Hematopoietic multipotent progenitor cell treated with erythropoietin and hydrocortisone succinate and interleukin-3 and kit ligand, for 15 days (in vitro differentiated cells): ENCODE measurements at regions not wholly inside any gene's neighbourhood (a gene's known extent, or its start where the extent isn't known, plus 50 kb on each side); places are given as distances from the start of the nearest gene placed in this dataset.
"Not testable (repeated sequence)": the region's sequence is repeated elsewhere in the genome, so short reads cannot be mapped to it uniquely, and the experiment has no call there.

Experiments used
- DNase-seq: peaks from one replicate; pipeline ENCODE4 v3.0.0-alpha.2; 2015; ENCODE audit warnings: low spot score

DNA sequence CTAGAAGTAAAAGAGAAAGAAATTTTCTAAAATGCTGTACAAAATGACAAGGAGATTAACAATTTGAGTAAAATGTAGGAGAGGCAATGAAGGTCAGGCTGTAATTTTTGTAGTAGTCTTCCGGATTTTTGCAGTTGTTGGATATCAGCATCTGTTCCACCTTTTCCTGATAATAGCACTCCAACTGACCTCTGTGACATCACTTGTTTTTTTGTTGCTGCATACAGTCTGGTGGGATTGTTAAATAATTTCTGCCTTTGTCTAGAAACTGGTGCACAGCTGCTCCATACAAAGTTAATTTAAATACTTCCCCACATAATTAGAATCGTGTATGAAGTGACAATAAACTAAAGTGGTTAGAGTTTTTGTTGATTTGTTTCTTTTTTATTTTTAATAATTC lies 731.4 kb downstream of the PLOD2 start:
- DNase-seq, result no peak

DNA sequence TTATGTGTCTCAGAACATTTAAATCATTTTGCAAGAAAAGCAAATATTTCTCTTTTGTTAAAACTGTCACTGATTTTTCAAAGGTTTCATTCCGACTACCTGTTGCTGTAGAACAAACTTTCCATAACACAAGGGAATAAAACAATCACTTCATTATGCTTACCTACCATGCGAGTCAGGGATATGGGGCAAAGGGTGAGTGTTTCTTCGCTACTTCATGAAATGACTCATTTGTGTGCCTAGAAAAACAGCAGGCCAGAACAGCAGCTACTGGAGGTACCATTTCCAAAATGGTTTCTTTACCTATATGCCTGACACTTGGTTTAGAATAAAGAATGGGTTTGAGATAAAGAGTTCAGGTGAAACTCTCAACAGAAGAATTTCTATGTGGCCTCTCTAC lies 712.5 kb downstream of the PLOD2 start:
- DNase-seq, result no peak

DNA sequence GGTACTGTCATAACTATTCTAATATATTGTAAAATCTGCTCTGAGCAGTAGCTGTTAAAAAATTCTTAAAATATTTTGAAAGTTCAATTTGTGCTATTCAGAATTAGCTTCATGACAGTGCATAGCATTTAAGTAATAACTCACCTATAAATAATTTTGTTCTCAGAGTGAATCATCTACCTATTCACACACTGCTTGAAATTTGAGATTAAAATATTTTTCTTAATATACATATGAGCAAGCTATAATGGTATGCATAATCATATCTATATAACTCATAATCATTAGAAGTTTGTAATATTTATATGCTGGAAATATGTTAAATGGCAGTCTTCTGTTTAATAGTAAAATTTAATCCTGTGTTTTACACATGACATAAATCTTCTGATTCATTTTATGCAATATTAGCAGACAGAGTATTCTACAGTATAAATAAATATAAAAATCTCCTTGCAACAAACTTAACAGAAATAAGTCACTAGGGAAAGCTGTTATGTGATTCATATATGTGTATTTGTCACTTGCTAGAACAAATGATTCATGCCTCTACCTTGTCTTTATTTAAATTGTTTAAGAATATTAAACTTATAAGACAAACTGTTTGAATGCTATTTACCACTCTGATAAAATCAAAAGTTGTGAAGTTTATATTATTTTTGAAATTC lies 710.8 kb downstream of the PLOD2 start:
- DNase-seq, result no peak

DNA sequence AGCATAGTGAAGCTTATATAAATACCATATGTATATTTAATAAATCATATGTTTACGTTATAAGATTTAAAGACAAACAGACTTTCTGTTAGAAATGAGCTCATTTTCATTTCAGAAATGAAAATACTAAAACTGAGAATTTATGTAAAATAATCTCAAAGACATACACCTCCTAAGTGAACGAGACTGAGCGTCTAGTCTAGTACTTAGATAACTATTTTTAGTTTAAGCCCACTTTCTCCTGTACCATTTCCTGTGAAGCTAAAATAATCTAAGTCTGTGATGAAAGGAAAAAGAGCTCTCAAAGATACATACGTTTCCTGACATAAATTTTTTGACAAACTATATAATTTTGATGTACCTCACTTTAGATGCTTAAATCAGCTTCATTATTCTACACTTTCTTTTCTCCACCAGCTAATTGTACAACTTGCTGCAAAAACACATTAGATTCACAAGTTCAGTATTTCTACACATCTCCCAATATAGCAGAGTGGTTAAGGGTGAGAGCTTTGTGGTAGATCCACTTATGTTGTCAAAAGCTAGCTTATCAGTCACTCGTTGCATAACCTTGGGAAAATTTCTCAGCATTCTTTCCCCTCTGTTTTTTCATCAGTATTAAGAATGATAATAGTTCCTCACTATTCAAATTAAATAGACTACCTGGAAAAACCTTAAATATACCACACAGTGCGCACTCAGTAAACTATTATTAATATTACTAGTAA lies 703.0 kb downstream of the PLOD2 start:
- DNase-seq, result no peak

DNA sequence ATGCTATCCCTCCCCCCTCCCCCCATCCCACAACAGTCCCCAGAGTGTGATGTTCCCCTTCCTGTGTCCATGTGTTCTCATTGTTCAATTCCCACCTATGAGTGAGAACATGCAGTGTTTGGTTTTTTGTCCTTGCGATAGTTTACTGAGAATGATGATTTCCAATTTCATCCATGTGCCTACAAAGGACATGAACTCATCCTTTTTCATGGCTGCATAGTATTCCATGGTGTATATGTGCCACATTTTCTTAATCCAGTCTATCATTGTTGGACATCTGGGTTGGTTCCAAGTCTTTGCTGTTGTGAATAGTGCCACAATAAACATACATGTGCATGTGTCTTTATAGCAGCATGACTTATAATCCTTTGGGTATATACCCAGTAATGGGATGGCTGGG lies 701.3 kb downstream of the PLOD2 start:
- DNase-seq, result not testable (repeated sequence)

DNA sequence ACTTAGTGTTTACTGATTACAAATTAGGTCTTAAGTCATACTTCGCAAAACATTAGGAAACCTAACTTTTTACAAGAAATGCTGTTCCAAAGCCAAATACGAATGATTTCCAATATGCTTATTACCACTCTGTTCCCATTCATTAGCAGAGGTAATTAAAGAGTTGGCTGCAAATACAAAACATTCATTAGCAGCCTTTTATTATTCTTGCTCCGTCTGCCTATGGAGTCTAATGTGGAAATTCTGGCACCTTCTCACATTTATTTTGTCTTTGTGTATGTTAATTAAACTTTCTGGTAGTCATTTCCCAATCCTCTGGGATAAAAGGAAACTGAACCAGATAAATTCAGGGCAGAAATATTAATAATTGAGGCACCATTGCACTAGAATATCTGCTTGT lies 689.0 kb downstream of the PLOD2 start:
- no peak for DNase-seq

DNA sequence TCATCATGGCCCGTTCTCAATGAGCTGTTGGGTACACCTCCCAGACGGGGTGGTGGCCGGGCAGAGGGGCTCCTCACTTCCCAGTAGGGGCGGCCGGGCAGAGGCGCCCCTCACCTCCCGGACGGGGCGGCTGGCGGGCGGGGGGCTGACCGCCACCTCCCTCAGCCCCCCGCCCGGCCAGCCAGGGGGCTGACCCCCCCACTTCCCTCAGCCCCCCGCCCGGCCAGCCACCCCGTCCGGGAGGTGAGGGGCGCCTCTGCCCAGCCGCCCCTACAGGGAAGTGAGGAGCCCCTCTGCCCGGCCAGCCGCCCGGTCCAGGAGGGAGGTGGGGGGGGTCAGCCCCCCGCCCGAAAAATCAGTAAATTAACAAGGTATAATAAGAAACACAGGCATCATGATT lies 678.2 kb downstream of the PLOD2 start:
- not testable (repeated sequence) for DNase-seq

DNA sequence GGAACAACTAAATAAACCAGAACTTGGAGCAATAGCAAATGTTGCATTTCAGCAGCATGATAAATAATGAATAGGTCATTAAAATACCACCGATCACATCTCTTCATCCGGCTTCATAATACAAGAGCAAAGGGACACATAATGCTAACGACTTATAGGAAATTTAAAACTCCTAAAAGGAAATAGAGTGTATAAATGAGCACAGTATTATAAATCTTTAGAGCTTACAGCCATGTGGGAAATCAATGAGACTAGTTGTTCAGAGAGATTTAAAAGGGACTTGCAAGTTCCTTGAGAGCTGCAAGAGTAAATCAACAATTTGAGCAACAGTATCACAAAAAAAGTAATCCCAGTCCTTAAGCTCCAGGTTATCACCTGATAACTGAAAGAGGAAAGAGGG lies 677.0 kb downstream of the PLOD2 start:
- no peak for DNase-seq

DNA sequence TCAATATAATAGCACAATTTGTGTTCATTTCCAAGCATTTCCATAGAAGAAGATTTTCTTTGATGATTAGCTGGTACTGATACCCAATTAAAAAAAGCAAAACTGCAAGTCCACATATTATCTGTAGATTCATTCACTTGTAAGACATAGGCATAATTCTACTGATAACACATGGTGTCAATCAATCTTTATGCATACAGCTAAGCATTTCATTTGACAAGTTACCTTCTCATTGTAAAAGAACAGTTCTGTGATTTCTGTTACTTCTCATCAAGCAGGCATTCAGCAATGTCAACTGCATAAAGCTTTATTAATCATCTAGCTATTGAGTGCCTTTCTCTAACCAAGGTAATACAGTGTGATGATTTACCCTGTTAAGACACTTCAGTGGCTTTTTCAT lies 672.0 kb downstream of the PLOD2 start:
- no peak for DNase-seq

DNA sequence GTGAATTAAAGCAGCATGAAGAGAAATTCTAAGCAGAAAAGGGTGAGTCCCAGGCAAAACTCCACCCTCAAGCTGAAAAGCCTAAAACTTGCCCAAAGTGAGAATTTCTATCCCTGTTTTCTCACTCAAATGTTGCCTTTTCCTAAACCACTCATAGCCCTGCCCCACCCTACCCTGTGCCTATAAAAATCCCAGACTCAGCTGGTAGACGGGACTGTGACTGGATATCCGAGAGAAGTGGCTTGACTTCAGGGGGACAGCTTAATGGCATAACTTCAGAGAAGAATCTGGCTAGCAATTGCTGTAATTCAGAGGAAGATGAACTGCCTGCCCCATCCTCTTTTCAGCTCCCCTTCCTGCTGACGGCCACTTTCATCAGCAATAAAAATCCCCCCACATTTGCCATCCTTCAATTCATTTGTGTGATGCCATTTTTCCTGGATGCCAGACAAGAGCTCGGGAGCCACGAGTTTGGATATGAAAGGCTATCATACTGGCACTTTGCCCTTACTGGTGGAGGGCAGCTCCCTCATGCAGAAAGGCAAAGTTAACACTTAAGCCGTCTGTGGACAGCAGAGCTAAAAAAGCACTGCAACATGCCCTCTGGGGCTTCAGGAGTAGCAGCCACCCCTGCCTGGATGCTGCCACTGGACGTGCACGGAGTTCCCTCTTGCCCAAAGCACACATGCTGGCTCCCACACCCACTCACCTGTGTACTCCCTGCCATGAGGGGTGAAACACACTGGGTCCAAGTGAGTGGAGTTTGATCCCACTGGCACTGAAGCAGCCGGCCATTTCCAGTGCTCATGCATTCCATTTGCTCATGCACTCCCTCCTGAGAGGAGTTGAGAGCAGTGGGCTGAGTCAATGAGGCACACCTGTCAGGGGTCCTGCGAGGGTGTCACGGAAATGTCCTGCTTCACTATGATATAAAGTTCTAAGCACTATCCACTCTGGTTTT lies 670.6 kb downstream of the PLOD2 start:
- DNase-seq, result no peak

DNA sequence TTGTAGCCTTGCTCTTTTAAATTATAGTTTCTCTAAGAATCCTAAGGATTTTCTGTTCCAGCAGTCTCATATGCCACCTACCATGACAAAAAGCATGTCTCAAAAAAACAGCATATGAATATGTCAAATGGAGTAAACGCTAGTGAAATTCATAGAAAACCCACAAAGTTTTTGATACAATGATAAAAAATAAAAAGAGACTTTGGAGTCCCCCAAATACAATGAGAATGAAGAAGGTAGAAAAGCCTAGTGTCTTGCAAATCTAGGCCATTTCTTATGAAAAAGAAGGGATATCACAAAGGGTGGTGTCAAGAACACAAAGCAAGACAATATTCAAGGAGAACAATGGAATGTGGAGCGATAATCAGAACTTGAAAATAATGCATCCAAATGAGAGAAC lies 668.5 kb downstream of the PLOD2 start:
- no peak for DNase-seq

DNA sequence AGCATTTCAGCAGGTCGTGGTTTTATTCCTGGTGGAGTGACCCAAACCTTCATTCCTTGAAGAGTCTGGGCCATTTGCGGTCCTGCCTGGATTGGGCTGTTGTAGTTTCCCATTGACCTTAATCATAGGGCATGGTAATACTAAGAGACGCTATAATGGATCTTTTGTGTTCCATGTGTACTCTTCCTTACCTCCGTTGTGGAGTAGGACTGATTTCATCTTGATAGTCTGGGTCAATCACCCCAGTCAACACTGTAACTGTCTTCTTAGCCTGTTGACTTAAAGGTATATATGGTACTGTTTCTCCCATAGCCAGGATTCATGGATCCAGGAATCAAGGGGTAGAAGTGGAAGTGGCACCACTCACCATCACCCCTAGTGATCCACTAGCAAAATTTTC lies 643.6 kb downstream of the PLOD2 start:
- not testable (repeated sequence) for DNase-seq

DNA sequence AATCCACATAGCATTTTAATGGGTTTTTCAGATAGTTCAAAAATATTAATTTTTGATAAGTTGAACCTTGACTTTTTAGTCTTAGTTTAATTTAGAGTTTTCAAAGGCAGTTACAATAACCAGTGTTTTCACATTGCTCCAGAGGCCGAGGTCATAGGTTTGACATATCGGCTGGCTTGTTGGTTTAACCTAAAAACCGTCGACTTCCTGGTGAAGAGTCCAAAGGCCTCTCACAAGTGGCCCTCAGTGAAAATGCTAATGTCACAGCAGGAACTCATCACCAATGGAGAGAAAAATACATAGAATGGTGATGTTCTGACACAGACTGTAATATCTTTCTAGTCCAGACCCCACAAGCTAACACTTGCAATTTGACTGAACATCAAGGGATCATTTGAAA lies 642.3 kb downstream of the PLOD2 start:
- DNase-seq, result no peak

DNA sequence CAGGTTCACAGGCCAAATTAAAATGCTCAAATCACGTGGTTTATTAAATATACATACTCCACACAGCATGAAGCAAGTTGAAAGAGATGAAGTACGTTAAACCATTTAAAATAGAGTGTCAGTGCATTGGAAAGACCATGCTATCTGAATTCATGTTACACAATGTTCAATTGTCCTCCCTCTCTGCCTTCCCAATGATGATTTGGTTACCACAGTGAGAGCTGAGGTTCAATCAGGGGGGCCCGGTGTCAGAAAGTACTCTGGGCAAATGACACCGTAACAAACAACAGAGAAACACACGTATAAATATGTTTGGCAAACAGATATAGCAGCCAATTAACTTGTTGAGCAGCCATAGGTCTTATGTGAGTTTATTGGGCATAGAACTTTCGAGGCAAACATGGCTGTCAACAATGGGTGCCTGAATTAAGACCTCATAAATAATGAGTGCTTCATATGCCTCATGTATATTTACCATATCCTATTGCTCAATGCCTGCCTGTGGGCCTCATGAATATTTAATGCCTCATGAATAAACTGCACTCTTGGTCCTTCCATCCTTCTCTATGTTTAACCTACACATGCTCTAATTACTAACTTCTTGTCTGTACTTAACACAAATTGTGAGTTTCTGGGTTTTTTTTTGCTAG lies 641.5 kb downstream of the PLOD2 start:
- no peak for DNase-seq

DNA sequence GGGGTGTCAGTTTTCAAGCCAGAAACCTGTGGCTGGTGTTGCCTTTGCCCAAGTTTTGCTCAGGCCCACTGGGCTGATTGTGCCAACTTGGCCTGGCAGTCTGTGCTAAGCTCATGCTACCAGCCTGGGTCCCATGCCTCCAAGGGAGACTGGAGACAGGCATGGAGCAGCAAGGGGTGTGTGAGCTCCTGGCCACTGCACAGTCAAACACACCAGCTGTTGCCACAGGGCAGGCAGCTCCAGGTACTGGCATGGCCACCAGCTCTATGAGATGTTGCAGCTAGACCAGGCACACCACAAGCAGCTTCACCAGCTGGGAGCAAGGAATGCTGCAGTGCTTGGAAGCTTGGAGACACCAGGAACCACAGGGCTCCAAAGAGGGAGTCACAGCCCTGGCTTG lies 638.8 kb downstream of the PLOD2 start:
- no peak for DNase-seq

DNA sequence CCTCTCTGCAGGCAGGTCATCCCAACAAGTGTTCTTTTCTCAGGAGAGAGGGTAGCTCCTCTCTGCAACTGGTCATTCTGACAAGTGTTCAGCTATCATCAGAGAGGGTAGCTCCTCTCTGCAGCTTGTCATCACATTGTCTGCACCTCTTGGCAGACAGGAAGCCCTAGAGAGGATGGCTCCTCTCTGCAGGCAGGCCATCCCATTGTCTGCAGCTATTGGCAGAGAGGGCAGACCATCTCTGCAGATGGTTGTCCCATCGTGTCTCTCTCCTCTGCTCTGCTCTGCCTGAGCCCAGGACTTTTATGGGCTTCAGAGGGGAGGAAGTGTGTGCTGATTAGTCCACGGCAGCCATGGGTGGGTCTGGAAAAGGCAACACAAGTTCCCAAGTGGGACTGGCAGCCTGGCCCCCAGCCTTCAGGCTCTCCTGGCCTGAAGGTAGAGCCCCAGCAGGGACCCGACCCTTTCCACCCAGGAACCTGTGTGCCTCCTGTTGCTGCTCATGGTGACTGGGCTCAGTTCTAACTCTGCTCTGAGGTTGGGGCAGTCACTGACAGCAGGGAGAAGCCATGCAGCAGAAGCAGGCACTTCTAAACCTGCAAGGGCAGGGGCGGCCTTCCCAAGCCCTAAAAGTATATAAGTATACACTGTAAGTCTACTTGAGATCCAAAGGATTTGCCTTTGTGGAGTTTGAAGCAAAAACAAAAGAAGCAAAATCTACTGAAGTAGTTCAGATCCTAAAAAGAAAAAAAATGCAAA lies 637.9 kb downstream of the PLOD2 start:
- DNase-seq, result no peak

DNA sequence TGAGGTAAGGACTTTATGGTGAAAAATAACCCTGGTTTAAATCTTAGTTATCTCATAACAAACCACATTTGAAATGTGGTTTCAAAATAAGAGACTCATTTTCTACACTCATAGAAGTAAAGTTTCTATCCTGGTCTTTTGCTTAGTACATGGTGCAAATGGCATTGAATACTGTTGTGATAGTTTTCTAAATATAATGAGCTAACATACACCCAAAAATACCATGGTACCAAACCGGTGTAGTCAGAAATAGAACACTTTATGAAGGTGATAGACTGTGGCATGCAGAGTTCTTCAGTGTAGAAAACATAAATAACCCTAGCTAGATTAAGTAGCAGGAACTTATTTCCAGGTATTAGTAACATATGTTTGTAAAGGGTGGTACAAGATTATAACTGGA lies 629.4 kb downstream of the PLOD2 start:
- DNase-seq, result no peak

DNA sequence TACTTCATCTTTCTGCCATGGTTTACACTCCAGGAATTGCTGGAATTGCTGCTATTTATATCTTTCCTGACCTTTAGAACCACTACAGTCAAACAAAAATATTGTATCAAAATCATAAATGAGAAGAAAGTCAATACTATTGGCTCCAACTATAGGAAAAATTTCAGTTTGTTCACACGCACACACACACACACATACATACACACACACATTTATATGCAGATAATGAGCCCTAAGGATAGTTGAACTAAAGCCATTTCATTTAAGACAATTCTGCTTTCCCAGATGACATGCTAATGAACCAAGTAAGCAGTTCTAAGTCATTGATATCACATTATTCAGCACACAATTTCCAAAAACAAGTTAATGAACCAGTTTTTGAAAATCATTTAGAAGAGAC lies 627.3 kb downstream of the PLOD2 start:
- DNase-seq, result no peak

DNA sequence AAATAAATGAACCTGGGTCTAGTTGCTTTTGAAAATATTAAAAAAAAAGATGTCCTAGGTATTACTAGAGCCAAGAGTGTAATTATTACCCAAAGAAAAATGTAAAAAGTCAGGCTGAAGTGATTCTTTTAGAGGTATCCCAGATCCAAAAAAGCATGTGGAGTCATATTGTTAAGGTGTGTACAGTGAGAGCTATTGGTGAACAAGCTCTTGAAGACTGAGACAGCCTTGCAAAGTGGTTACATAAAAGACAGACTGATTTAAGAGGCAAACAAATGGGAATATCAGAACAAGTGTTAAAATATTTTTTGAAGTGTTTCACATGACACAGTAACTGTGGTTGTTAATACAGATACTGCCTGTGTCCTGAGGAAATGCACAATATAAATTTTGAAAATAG lies 624.5 kb downstream of the PLOD2 start:
- no peak for DNase-seq

DNA sequence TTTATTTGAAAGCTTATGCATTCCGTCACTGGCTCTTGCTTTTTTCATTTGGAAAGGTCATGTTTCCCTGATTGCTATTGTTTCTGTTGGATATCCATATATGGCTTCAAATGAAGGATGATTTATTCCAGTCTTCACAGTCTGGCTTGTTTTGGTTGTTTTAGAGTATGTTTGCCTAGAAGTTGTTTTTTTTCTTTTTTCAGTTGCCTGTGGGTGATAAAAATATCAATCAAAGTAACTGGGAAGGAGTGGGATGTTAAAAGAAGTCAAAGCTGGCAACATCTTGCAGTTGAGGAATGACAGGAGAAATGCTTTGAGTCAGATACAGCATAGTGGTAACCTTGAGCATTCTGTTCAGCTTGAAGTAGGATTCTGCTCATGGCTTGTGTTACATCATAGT lies 610.5 kb downstream of the PLOD2 start:
- no peak for DNase-seq

DNA sequence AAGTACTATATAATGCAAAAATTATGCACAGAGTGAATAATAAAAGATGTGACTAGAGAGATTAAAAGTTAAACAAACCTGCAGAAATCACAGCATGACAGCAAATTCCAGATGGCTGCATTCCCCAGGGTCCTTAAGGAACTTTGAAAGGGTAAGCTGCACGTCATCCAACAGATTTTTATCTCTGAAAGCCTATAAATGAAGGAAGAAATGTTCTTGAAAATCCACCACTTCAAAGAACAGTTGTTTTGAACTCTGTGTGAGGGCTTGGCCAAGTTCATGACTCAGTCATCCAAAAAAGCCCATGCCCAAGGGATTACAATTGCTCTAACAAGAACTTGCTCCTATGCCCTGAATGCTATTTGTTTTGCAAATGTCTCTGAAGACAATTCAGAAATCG lies 603.6 kb downstream of the PLOD2 start:
- no peak for DNase-seq

DNA sequence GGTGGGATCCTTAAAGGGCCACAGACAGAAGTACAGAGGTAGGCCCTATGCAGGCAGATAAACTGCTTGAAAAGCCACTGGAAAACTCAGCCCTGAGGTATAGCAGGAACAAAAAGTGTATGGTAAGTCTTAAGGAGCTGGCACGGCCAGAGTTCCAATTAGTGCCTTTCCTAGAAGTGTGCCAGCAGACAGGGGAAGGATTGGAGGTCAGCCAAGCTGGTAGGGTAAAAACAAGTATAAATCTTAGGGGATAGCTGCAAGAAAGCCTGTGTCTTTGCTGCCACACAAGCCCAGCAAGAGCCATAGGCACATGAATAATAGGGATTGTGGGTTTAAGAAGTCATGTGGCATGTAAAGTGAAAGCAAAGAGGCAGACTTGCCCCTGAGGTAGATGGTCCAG lies 582.5 kb downstream of the PLOD2 start:
- DNase-seq, result no peak
